ENCODE measurements at regions not wholly inside any gene's neighbourhood (a gene's known extent, or its start where the extent isn't known, plus 50 kb on each side); places are given as distances from the start of the nearest gene placed in this dataset.

GRCh38 chr15:37485056-37485455, 384.7 kb upstream of the MEIS2 start:
- H3K4me2 ChIP-seq (ENCODE audit: insufficient read depth, low read length), result no peak overlapping the region
- H2AFZ ChIP-seq (ENCODE audit: low read depth, low read length), result no peak overlapping the region
- no peaks in the 10 kb centered on the region for H4K20me1 ChIP-seq (ENCODE audit: insufficient read depth, low read length)
- H3K9ac ChIP-seq (ENCODE audit: low read depth, low read length), result no peak overlapping the region
- no peaks in the 10 kb centered on the region for H3K36me3 ChIP-seq (ENCODE audit: insufficient read depth, low read length)
- ATAC-seq (ENCODE audit: insufficient read depth, low read depth) (no peak), DNase-seq (no peak)
- TF ChIP-seq CTCF (IDR thresholded peaks at IDR 0.05; ENCODE audit: borderline replicate concordance, extremely low read depth, low read length, poor library complexity, severe bottlenecking) (no peak), EZH2 (IDR thresholded peaks at IDR 0.05; ENCODE audit: borderline replicate concordance, low read depth, low read length, severe bottlenecking) (no peak)
- H3K4me3 ChIP-seq (ENCODE audit: low read depth in 1 of 2, low read length in 2 of 2), result no peak overlapping the region
- H3K27me3 ChIP-seq (ENCODE audit: insufficient read depth, low read length, poor library complexity), result no peaks in the 10 kb centered on the region
- no peaks in the 10 kb centered on the region for H3K9me3 ChIP-seq (ENCODE audit: insufficient read depth, low read length, severe bottlenecking)
- no peaks in the 10 kb centered on the region for H3K79me2 ChIP-seq (ENCODE audit: insufficient read depth, low read length)
- no peak overlapping the region for H3K27ac ChIP-seq (ENCODE audit: low read length)
- H3K4me1 ChIP-seq (ENCODE audit: insufficient read depth, low read length), result no peaks in the 10 kb centered on the region

- Histone ChIP-seq H3K9me3 (ENCODE audit: insufficient read depth, low read length, severe bottlenecking) (no peaks in the 10 kb centered on the region), H3K4me2 (ENCODE audit: insufficient read depth, low read length) (no peak overlapping the region), H3K27ac (ENCODE audit: low read length) (no peak overlapping the region), H3K4me1 (ENCODE audit: insufficient read depth, low read length) (no peaks in the 10 kb centered on the region), H3K27me3 (ENCODE audit: insufficient read depth, low read length, poor library complexity) (no peaks in the 10 kb centered on the region), H3K36me3 (ENCODE audit: insufficient read depth, low read length) (no peaks in the 10 kb centered on the region), H2AFZ (ENCODE audit: low read depth, low read length) (no peak overlapping the region), H4K20me1 (ENCODE audit: insufficient read depth, low read length) (no peaks in the 10 kb centered on the region), H3K79me2 (ENCODE audit: insufficient read depth, low read length) (no peaks in the 10 kb centered on the region), H3K4me3 (ENCODE audit: low read depth in 1 of 2, low read length in 2 of 2) (no peak overlapping the region), H3K9ac (ENCODE audit: low read depth, low read length) (no peak overlapping the region)
- TF ChIP-seq CTCF (IDR thresholded peaks at IDR 0.05; ENCODE audit: borderline replicate concordance, extremely low read depth, low read length, poor library complexity, severe bottlenecking), result no peak
- no peak for TF ChIP-seq EZH2 (IDR thresholded peaks at IDR 0.05; ENCODE audit: borderline replicate concordance, low read depth, low read length, severe bottlenecking)
- ATAC-seq (ENCODE audit: insufficient read depth, low read depth), result no peak
- no peak for DNase-seq
Observed at GRCh38 chr15:37490707-37491106, 390.4 kb upstream of the MEIS2 start.

- TF ChIP-seq EZH2 (IDR thresholded peaks at IDR 0.05; ENCODE audit: borderline replicate concordance, low read depth, low read length, severe bottlenecking), result no peak
- TF ChIP-seq CTCF (IDR thresholded peaks at IDR 0.05; ENCODE audit: borderline replicate concordance, extremely low read depth, low read length, poor library complexity, severe bottlenecking), result no peak
Observed at GRCh38 chr15:37516621-37517020, 416.3 kb upstream of the MEIS2 start.

More at GRCh38 chr15:37516621-37517020, 416.3 kb upstream of the MEIS2 start:
- Histone ChIP-seq H3K4me2 (ENCODE audit: insufficient read depth, low read length) (no peak overlapping the region), H3K36me3 (ENCODE audit: insufficient read depth, low read length) (no peaks in the 10 kb centered on the region), H3K27me3 (ENCODE audit: insufficient read depth, low read length, poor library complexity) (no peaks in the 10 kb centered on the region), H3K9ac (ENCODE audit: low read depth, low read length) (no peak overlapping the region), H4K20me1 (ENCODE audit: insufficient read depth, low read length) (no peaks in the 10 kb centered on the region), H3K79me2 (ENCODE audit: insufficient read depth, low read length) (no peaks in the 10 kb centered on the region), H2AFZ (ENCODE audit: low read depth, low read length) (no peak overlapping the region), H3K4me3 (ENCODE audit: low read depth in 1 of 2, low read length in 2 of 2) (no peak overlapping the region), H3K9me3 (ENCODE audit: insufficient read depth, low read length, severe bottlenecking) (no peaks in the 10 kb centered on the region), H3K27ac (ENCODE audit: low read length) (no peak overlapping the region), H3K4me1 (ENCODE audit: insufficient read depth, low read length) (no peaks in the 10 kb centered on the region)
- no peak for ATAC-seq (ENCODE audit: insufficient read depth, low read depth)
- DNase-seq, result no peak
